SH-SY5Y (cell line): ENCODE measurements at regions not wholly inside any gene's neighbourhood (a gene's known extent, or its start where the extent isn't known, plus 50 kb on each side); places are given as distances from the start of the nearest gene placed in this dataset.

Experiments used
- GATA2 ChIP-seq: IDR thresholded peaks from 2 replicates; pipeline ENCODE4 v1.6.1; 2011; ENCODE audit warnings: mild to moderate bottlenecking, low read depth, low read length
- GATA3 ChIP-seq: IDR thresholded peaks from 2 replicates; pipeline ENCODE4 v1.6.1; 2011; ENCODE audit warnings: low read depth, mild to moderate bottlenecking, low read length, moderate library complexity

GRCh38 chr7:85535974-85536729, 349.3 kb upstream of the SEMA3D start:
- TF ChIP-seq GATA2 (no peak), GATA3 (no peak)
